ENCODE measurements at regions not wholly inside any gene's neighbourhood (a gene's known extent, or its start where the extent isn't known, plus 50 kb on each side); places are given as distances from the start of the nearest gene placed in this dataset.

DNA sequence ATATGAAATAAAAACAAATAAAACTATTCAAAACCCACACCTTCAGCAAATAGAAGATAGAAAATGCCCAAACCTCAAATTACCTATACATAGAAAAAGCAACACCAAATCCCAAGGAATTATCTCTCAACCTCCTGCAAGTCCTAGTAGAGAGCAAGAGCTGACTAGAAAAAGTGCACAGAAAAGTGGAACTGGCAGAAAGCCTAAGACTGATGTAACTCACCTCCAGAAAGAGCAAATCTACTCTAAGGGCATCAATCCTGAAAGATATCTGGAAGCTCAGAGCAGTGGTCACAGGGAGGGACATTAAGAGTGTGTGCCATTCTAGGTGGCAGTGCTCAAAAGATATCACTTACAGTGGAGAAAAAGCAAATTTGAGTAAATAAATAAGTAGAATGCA, 62.1 kb upstream of the PLEKHG7 start:
- TF ChIP-seq YY1 (IDR thresholded peaks at IDR 0.05; ENCODE audit: insufficient read depth, insufficient read length) (no peak), ZNF274 (IDR thresholded peaks at IDR 0.05; ENCODE audit: low read depth, low read length) (no peak)
